ENCODE measurements at regions not wholly inside any gene's neighbourhood (a gene's known extent, or its start where the extent isn't known, plus 50 kb on each side); places are given as distances from the start of the nearest gene placed in this dataset.
"Not testable (repeated sequence)": the region's sequence is repeated elsewhere in the genome, so short reads cannot be mapped to it uniquely, and the experiment has no call there.

GRCh38 chrX:93404121-93404520, 269.3 kb downstream of the NAP1L3 start:
- Histone ChIP-seq H3K4me3 (no peak overlapping the region), H3K9me3 (no peaks in the 10 kb centered on the region), H3K36me3 (ENCODE audit: insufficient read depth in 1 of 2, low read depth in 1 of 2) (no peaks in the 10 kb centered on the region), H3K27ac (no peak overlapping the region), H3K27me3 (ENCODE audit: insufficient read depth in 3 of 3, low read length in 2 of 3) (no peaks in the 10 kb centered on the region), H3K4me1 (no peaks in the 10 kb centered on the region)
- 81 to 90% (median 82%) methylated on average over 3 of the region's 3 CpGs for WGBS, 3 donors
- ATAC-seq: no peak
- TF ChIP-seq CTCF (IDR thresholded peaks at IDR 0.05): no peak
- DNase-seq: no peak
- intact Hi-C loops (cut with DNase I): no loop called here

- Histone ChIP-seq H3K27ac (no peak overlapping the region), H3K4me3 (no peak overlapping the region), H3K4me1 (no peaks in the 10 kb centered on the region), H3K27me3 (ENCODE audit: insufficient read depth in 3 of 3, low read length in 2 of 3) (peaks cover 0 to 8% (median 0%) of the 10 kb centered on the region in 3 donors), H3K36me3 (ENCODE audit: insufficient read depth in 1 of 2, low read depth in 1 of 2) (no peaks in the 10 kb centered on the region), H3K9me3 (no peaks in the 10 kb centered on the region)
- WGBS, 3 donors: 72 to 74% (median 72%) methylated on average over 7 of the region's 7 CpGs
- intact Hi-C loops (cut with DNase I): no loop called here
- DNase-seq: no peak
- ATAC-seq: no peak
- no peak for TF ChIP-seq CTCF (IDR thresholded peaks at IDR 0.05)
Observed at GRCh38 chrX:93354651-93355050, 318.7 kb downstream of the NAP1L3 start.

- intact Hi-C loops (cut with DNase I): no loop called here
- no peak for TF ChIP-seq CTCF (IDR thresholded peaks at IDR 0.05)
- no peak for DNase-seq
- Histone ChIP-seq H3K4me3 (no peak overlapping the region), H3K27me3 (ENCODE audit: insufficient read depth in 3 of 3, low read length in 2 of 3) (no peaks in the 10 kb centered on the region), H3K27ac (no peak overlapping the region), H3K9me3 (peaks cover 5% of the 10 kb centered on the region), H3K36me3 (ENCODE audit: insufficient read depth in 1 of 2, low read depth in 1 of 2) (no peaks in the 10 kb centered on the region), H3K4me1 (no peaks in the 10 kb centered on the region)
- ATAC-seq: no peak
- 0 to 96% (median 55%) methylated on average over 1 to 3 of the region's 3 CpGs for WGBS, 3 donors
Observed at GRCh38 chrX:93346309-93346708, 327.1 kb downstream of the NAP1L3 start.

GRCh38 chrX:93344287-93344686, 329.1 kb downstream of the NAP1L3 start:
- H3K27ac ChIP-seq; DNase-seq; H3K4me3 ChIP-seq; ATAC-seq; H3K4me1 ChIP-seq; H3K27me3 ChIP-seq (ENCODE audit: insufficient read depth in 3 of 3, low read length in 2 of 3); intact Hi-C loops (cut with DNase I); H3K36me3 ChIP-seq (ENCODE audit: insufficient read depth in 1 of 2, low read depth in 1 of 2); H3K9me3 ChIP-seq: not testable (repeated sequence)
- WGBS, 3 donors: 78 to 100% (median 83%) methylated on average over 2 of the region's 2 CpGs

GRCh38 chrX:93332329-93332728, 341.0 kb downstream of the NAP1L3 start:
- no peaks in the 10 kb centered on the region for H3K4me1 ChIP-seq

More at GRCh38 chrX:93332329-93332728, 341.0 kb downstream of the NAP1L3 start:
- Histone ChIP-seq H3K27ac (no peak overlapping the region), H3K4me3 (no peak overlapping the region), H3K27me3 (ENCODE audit: insufficient read depth in 3 of 3, low read length in 2 of 3) (no peaks in the 10 kb centered on the region), H3K9me3 (no peaks in the 10 kb centered on the region), H3K36me3 (ENCODE audit: insufficient read depth in 1 of 2, low read depth in 1 of 2) (no peaks in the 10 kb centered on the region)
- TF ChIP-seq CTCF (IDR thresholded peaks at IDR 0.05): no peak
- 8 to 44% (median 35%) methylated on average over 2 of the region's 2 CpGs for WGBS, 3 donors
- ATAC-seq (no peak), DNase-seq (no peak)
- intact Hi-C loops (cut with DNase I): no loop called here

Measured in psoas muscle (tissue), 7 donors.